GM13977 (cell line): ENCODE measurements at regions not wholly inside any gene's neighbourhood (a gene's known extent, or its start where the extent isn't known, plus 50 kb on each side); places are given as distances from the start of the nearest gene placed in this dataset.

Experiments
- DNase-seq: peaks from one replicate; pipeline ENCODE4 v3.0.0; 2012; ENCODE audit warnings: low spot score
- in situ Hi-C: fragments of 300-500 bp; cut with MboI; formaldehyde crosslinking; loops from one replicate; pipeline ENCODE4 v1.12.0; 2022; ENCODE audit warnings: low sequenced_read_pairs, low pct_unique_long_range_greater_than_20kb, mixed read lengths, inconsistent platforms; ENCODE audit not compliant: unreplicated experiment
- TF ChIP-seq, protein P1 (sequence below): IDR thresholded peaks from 2 replicates; pipeline ENCODE4 v1.5.1; 2012; ENCODE audit warnings: mild to moderate bottlenecking, control low read depth; ENCODE audit not compliant: insufficient read depth; ENCODE audit errors: extremely low read depth, missing control alignments

GRCh38 chr6:105917038-105917695 lies 169.0 kb upstream of the PRDM1 start:
- DNase-seq = no peak
- TF ChIP-seq, protein P1, sequence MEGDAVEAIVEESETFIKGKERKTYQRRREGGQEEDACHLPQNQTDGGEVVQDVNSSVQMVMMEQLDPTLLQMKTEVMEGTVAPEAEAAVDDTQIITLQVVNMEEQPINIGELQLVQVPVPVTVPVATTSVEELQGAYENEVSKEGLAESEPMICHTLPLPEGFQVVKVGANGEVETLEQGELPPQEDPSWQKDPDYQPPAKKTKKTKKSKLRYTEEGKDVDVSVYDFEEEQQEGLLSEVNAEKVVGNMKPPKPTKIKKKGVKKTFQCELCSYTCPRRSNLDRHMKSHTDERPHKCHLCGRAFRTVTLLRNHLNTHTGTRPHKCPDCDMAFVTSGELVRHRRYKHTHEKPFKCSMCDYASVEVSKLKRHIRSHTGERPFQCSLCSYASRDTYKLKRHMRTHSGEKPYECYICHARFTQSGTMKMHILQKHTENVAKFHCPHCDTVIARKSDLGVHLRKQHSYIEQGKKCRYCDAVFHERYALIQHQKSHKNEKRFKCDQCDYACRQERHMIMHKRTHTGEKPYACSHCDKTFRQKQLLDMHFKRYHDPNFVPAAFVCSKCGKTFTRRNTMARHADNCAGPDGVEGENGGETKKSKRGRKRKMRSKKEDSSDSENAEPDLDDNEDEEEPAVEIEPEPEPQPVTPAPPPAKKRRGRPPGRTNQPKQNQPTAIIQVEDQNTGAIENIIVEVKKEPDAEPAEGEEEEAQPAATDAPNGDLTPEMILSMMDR = no peak
- in situ Hi-C loops = no loop called here

GRCh38 chr6:105911106-105911629 lies 175.0 kb upstream of the PRDM1 start:
- DNase-seq = no peak
- in situ Hi-C loops = no loop called here
- TF ChIP-seq, protein P1 = no peak

- TF ChIP-seq, protein P1 = no peak
- DNase-seq = no peak
- in situ Hi-C loops = no loop called here
Observed at GRCh38 chr6:105909106-105909505, 177.0 kb upstream of the PRDM1 start.

- in situ Hi-C loops = no loop called here
- DNase-seq = no peak
- TF ChIP-seq, protein P1 = no peak
Observed at GRCh38 chr6:105907991-105908390, 178.1 kb upstream of the PRDM1 start.

DNA sequence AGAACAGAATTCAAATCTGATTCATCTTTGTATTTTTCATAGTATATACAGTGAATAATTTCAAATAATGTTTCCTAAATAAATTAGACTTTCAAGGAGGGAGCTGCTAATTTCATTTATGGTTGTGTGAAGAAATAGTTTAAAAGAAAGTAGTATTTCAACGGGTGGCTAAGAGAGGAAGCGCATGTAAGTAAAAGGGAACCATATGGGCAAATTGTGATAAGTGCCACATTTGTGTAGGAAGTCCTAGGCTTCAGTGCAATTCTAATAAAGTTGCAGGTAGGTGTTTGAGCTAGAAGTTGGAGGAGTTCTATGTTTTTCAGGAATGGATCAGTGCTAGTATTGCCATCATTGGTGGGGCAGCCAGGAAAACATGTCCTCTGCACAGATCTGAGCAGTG lies 178.8 kb upstream of the PRDM1 start:
- no peak for DNase-seq
- TF ChIP-seq, protein P1 = no peak
- in situ Hi-C loops = no loop called here

DNA sequence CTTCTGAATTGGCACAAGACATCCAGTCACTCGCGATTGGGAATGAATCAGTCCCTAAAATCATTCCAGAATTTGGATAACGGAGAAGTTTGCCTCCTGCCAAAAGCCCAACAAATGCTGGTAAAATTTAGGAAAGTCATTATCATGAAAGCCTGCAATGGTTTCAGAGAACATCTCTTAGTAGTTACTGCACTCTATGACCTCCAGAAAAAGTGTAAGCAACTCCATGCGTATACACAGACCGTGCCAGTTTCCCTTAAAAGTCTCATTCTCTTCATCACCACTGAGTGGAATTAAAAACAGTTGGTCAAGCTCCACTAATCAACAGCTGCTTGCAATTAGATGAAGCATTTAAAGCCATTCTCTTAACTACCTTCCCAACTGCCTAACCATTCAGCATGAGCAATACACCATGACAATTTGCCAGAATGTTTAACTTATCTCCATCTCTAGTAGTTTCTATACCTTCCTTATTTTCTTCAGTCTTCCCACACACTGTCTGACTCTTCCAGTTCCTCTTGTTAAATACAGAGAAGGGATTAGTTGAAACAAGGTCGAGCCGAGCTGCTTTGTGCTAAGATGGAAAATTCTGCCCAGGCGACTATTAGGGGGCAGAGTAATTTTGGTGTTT lies 183.6 kb upstream of the PRDM1 start:
- in situ Hi-C loops = no loop called here
- no peak for DNase-seq
- TF ChIP-seq, protein P1 = no peak
